H1 (cell line): ENCODE measurements at regions not wholly inside any gene's neighbourhood (a gene's known extent, or its start where the extent isn't known, plus 50 kb on each side); places are given as distances from the start of the nearest gene placed in this dataset.

Experiments used
- NANOG ChIP-seq: IDR thresholded peaks from 2 replicates; pipeline ENCODE4 v1.6.1; 2011; ENCODE audit warnings: low read length, low read depth, mild to moderate bottlenecking, inconsistent platforms; ENCODE audit not compliant: insufficient read depth, poor library complexity, severe bottlenecking
- TF ChIP-seq, protein P1 (sequence below): fragments of 300-600 bp; sonication (generic); IDR thresholded peaks from 2 replicates; pipeline ENCODE4 v1.7.1; 2012; ENCODE audit warnings: low read length, moderate library complexity, mild to moderate bottlenecking, inconsistent platforms; ENCODE audit not compliant: insufficient replicate concordance

DNA sequence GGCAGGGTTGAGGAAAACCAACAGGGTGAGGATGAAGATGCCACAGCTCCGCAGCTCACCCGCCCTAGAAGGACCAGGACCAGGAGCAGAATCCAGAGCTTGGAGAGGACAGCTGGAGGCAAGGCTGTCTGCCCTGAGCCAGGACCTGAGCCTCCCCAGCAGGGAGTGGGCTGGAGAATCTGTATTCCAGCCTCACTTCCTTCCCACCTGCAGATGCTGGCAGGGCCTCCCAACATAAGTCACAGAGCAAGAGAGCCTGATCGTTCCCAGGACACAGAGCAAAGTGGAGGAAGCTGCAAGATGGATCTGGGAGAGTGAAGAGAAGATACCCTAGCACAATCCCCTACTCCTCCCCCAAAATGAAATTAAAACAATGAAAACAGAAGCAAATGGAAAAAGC is 61.7 kb upstream of the WASF3 start (continued):
- no peak for TF ChIP-seq NANOG
- TF ChIP-seq, protein P1, sequence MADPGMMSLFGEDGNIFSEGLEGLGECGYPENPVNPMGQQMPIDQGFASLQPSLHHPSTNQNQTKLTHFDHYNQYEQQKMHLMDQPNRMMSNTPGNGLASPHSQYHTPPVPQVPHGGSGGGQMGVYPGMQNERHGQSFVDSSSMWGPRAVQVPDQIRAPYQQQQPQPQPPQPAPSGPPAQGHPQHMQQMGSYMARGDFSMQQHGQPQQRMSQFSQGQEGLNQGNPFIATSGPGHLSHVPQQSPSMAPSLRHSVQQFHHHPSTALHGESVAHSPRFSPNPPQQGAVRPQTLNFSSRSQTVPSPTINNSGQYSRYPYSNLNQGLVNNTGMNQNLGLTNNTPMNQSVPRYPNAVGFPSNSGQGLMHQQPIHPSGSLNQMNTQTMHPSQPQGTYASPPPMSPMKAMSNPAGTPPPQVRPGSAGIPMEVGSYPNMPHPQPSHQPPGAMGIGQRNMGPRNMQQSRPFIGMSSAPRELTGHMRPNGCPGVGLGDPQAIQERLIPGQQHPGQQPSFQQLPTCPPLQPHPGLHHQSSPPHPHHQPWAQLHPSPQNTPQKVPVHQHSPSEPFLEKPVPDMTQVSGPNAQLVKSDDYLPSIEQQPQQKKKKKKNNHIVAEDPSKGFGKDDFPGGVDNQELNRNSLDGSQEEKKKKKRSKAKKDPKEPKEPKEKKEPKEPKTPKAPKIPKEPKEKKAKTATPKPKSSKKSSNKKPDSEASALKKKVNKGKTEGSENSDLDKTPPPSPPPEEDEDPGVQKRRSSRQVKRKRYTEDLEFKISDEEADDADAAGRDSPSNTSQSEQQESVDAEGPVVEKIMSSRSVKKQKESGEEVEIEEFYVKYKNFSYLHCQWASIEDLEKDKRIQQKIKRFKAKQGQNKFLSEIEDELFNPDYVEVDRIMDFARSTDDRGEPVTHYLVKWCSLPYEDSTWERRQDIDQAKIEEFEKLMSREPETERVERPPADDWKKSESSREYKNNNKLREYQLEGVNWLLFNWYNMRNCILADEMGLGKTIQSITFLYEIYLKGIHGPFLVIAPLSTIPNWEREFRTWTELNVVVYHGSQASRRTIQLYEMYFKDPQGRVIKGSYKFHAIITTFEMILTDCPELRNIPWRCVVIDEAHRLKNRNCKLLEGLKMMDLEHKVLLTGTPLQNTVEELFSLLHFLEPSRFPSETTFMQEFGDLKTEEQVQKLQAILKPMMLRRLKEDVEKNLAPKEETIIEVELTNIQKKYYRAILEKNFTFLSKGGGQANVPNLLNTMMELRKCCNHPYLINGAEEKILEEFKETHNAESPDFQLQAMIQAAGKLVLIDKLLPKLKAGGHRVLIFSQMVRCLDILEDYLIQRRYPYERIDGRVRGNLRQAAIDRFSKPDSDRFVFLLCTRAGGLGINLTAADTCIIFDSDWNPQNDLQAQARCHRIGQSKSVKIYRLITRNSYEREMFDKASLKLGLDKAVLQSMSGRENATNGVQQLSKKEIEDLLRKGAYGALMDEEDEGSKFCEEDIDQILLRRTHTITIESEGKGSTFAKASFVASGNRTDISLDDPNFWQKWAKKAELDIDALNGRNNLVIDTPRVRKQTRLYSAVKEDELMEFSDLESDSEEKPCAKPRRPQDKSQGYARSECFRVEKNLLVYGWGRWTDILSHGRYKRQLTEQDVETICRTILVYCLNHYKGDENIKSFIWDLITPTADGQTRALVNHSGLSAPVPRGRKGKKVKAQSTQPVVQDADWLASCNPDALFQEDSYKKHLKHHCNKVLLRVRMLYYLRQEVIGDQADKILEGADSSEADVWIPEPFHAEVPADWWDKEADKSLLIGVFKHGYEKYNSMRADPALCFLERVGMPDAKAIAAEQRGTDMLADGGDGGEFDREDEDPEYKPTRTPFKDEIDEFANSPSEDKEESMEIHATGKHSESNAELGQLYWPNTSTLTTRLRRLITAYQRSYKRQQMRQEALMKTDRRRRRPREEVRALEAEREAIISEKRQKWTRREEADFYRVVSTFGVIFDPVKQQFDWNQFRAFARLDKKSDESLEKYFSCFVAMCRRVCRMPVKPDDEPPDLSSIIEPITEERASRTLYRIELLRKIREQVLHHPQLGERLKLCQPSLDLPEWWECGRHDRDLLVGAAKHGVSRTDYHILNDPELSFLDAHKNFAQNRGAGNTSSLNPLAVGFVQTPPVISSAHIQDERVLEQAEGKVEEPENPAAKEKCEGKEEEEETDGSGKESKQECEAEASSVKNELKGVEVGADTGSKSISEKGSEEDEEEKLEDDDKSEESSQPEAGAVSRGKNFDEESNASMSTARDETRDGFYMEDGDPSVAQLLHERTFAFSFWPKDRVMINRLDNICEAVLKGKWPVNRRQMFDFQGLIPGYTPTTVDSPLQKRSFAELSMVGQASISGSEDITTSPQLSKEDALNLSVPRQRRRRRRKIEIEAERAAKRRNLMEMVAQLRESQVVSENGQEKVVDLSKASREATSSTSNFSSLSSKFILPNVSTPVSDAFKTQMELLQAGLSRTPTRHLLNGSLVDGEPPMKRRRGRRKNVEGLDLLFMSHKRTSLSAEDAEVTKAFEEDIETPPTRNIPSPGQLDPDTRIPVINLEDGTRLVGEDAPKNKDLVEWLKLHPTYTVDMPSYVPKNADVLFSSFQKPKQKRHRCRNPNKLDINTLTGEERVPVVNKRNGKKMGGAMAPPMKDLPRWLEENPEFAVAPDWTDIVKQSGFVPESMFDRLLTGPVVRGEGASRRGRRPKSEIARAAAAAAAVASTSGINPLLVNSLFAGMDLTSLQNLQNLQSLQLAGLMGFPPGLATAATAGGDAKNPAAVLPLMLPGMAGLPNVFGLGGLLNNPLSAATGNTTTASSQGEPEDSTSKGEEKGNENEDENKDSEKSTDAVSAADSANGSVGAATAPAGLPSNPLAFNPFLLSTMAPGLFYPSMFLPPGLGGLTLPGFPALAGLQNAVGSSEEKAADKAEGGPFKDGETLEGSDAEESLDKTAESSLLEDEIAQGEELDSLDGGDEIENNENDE = no peak
